Iris pigment epithelial cell (primary cell): ENCODE measurements at regions not wholly inside any gene's neighbourhood (a gene's known extent, or its start where the extent isn't known, plus 50 kb on each side); places are given as distances from the start of the nearest gene placed in this dataset.
A peak's percentile ranks its signal among the peaks of the same experiment; 100 is the strongest.
"Not testable (repeated sequence)": the region's sequence is repeated elsewhere in the genome, so short reads cannot be mapped to it uniquely, and the experiment has no call there.

Experiments
- DNase-seq: peaks from one replicate; pipeline ENCODE4 v3.0.0-alpha.2; 2011; ENCODE audit warnings: low read depth

- no peak for DNase-seq
Measured at GRCh38 chr22:35138521-35138920, 72.6 kb downstream of the ISX start.

GRCh38 chr22:35140879-35141745 is 75.2 kb downstream of the ISX start:
- no peak for DNase-seq

- no peak for DNase-seq
Measured at GRCh38 chr22:35148381-35148780, 82.4 kb downstream of the ISX start.

- DNase-seq: no peak
Measured at GRCh38 chr22:35148866-35149548, 83.0 kb downstream of the ISX start.

- DNase-seq: peak; percentile 24
Measured at GRCh38 chr22:35150183-35151107, 84.5 kb downstream of the ISX start.

- no peak for DNase-seq
Measured at GRCh38 chr22:35152316-35152715, 86.4 kb downstream of the ISX start.

- DNase-seq: peak; percentile 51
Measured at GRCh38 chr22:35154937-35155387, 89.0 kb downstream of the ISX start.

GRCh38 chr22:35155403-35156025 is 89.6 kb downstream of the ISX start:
- no peak for DNase-seq

- DNase-seq: no peak
Measured at GRCh38 chr22:35156945-35157344, 91.0 kb downstream of the ISX start.

GRCh38 chr22:35158336-35158735 is 92.4 kb downstream of the ISX start:
- no peak for DNase-seq

- no peak for DNase-seq
Measured at GRCh38 chr22:35159343-35159742, 93.4 kb downstream of the ISX start.

- DNase-seq: no peak
Measured at GRCh38 chr22:35160268-35160667, 94.3 kb downstream of the ISX start.

- not testable (repeated sequence) for DNase-seq
Measured at GRCh38 chr22:35165896-35166295, 91.4 kb upstream of the HMGXB4 start.

- DNase-seq: no peak
Measured at GRCh38 chr22:35170716-35171697, 86.3 kb upstream of the HMGXB4 start.

GRCh38 chr22:35172442-35172841 is 84.9 kb upstream of the HMGXB4 start:
- DNase-seq: no peak

GRCh38 chr22:35173655-35174054 is 83.6 kb upstream of the HMGXB4 start:
- no peak for DNase-seq

- no peak for DNase-seq
Measured at GRCh38 chr22:35174401-35175038, 82.8 kb upstream of the HMGXB4 start.

GRCh38 chr22:35175392-35175791 is 81.9 kb upstream of the HMGXB4 start:
- no peak for DNase-seq

GRCh38 chr22:35177811-35178210 is 79.5 kb upstream of the HMGXB4 start:
- no peak for DNase-seq

- DNase-seq: no peak
Measured at GRCh38 chr22:35178446-35178845, 78.8 kb upstream of the HMGXB4 start.
